Mucosa of rectum (tissue), 2 donors: ENCODE measurements at regions not wholly inside any gene's neighbourhood (a gene's known extent, or its start where the extent isn't known, plus 50 kb on each side); places are given as distances from the start of the nearest gene placed in this dataset.

Experiments used
- H3K27ac ChIP-seq, 2 donors: one replicate each; pipeline ENCODE4 v1.7.0; 2013; ENCODE audit warnings: inconsistent platforms in 2 of 2, low read depth in 2 of 2, low read length in 2 of 2
- H3K27me3 ChIP-seq, 2 donors: one replicate each; pipeline ENCODE4 v1.7.0; 2013; ENCODE audit warnings: low read length in 2 of 2; ENCODE audit not compliant: control insufficient read depth in 2 of 2, insufficient read depth in 2 of 2
- H3K36me3 ChIP-seq, 2 donors: one replicate each; pipeline ENCODE4 v1.7.0; 2013; ENCODE audit warnings: low read length in 2 of 2; ENCODE audit not compliant: control insufficient read depth in 2 of 2, insufficient read depth in 2 of 2
- H3K4me1 ChIP-seq, 2 donors: one replicate each; pipeline ENCODE4 v1.7.0; 2013; ENCODE audit warnings: low read length in 2 of 2, mild to moderate bottlenecking in 1 of 2; ENCODE audit not compliant: control insufficient read depth in 2 of 2, insufficient read depth in 2 of 2
- H3K4me3 ChIP-seq, 2 donors: one replicate each; pipeline ENCODE4 v1.7.0; 2013; ENCODE audit warnings: low read length in 2 of 2
- H3K9ac ChIP-seq, 2 donors: one replicate each; pipeline ENCODE4 v1.7.0; 2013; ENCODE audit warnings: low read length in 2 of 2, low read depth in 1 of 2, mild to moderate bottlenecking in 1 of 2
- H3K9me3 ChIP-seq, 2 donors: one replicate each; pipeline ENCODE4 v1.7.0; 2013; ENCODE audit warnings: low read length in 2 of 2; ENCODE audit not compliant: control insufficient read depth in 2 of 2
- donor health status: healthy.
- donor health status: Normal muscosa, but diverticular disease.

GRCh38 chr6:108751851-108752732 lies 96.1 kb upstream of the ARMC2 start:
- H3K36me3 ChIP-seq: no peaks in the 10 kb centered on the region
- no peak overlapping the region for H3K27ac ChIP-seq
- H3K4me3 ChIP-seq: no peak overlapping the region
- H3K9ac ChIP-seq: no peak overlapping the region
- no peaks in the 10 kb centered on the region for H3K9me3 ChIP-seq
- peaks cover 2 to 3% of the 10 kb centered on the region in 2 donors for H3K4me1 ChIP-seq
- H3K27me3 ChIP-seq: no peaks in the 10 kb centered on the region

- H3K27ac ChIP-seq: no peak overlapping the region
- no peak overlapping the region for H3K9ac ChIP-seq
- H3K4me1 ChIP-seq: no peaks in the 10 kb centered on the region
- H3K36me3 ChIP-seq: no peaks in the 10 kb centered on the region
- H3K9me3 ChIP-seq: no peaks in the 10 kb centered on the region
- H3K27me3 ChIP-seq: no peaks in the 10 kb centered on the region
- no peak overlapping the region for H3K4me3 ChIP-seq
These were observed 95.3 kb upstream of the ARMC2 start for GRCh38 chr6:108752733-108753590.

- Histone ChIP-seq H3K27me3 (no peaks in the 10 kb centered on the region), H3K4me3 (no peak overlapping the region), H3K9ac (peak overlapping the region in 1 of 2 donors; percentile 27), H3K36me3 (no peaks in the 10 kb centered on the region), H3K4me1 (no peaks in the 10 kb centered on the region), H3K9me3 (no peaks in the 10 kb centered on the region), H3K27ac (peak overlapping the region in 1 of 2 donors; percentile 59)
These were observed 92.7 kb upstream of the ARMC2 start for GRCh38 chr6:108755257-108756240.

DNA sequence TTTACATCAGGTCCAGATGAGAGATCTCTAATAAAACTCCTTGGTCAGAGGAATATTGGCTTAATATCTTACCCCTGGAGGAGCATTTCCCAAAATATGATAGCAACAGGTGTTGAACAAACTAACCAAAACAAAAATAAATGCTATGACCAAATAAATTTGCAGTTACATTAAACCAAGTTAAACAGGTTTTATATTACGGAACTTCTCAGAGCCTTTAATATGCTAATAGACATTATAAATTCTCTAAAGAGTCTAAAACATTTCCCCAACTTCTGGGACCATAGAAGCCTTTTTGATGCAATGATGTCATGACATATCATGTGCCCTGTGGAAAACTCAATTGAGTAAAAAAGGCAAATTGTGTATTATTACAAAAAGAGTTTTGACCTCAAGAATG lies 90.9 kb upstream of the ARMC2 start:
- Histone ChIP-seq H3K9me3 (no peaks in the 10 kb centered on the region), H3K4me3 (no peak overlapping the region), H3K27ac (no peak overlapping the region), H3K4me1 (no peaks in the 10 kb centered on the region), H3K36me3 (no peaks in the 10 kb centered on the region), H3K9ac (no peak overlapping the region), H3K27me3 (no peaks in the 10 kb centered on the region)

DNA sequence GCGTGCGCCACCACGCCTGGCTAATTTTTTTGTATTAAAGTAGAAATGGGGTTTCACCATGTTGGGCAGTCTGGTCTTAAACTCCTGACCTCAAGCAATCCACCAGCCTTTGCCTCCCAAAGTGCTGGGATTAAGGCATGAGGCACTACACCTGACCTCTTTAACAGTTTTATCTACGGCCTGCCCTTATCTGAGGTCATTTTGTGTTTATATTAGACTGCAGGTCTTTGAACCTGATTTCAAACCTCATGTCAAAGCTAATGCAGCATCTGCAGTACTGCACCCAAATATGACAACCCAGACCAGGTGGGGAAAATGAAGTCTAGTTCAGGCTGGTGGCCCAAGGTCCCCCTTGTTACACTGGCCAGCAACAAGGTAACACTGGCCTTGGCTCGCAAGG lies 89.3 kb upstream of the ARMC2 start:
- Histone ChIP-seq H3K4me3 (no peak overlapping the region), H3K4me1 (no peaks in the 10 kb centered on the region), H3K9ac (no peak overlapping the region), H3K27me3 (no peaks in the 10 kb centered on the region), H3K9me3 (no peaks in the 10 kb centered on the region), H3K36me3 (no peaks in the 10 kb centered on the region), H3K27ac (no peak overlapping the region)

DNA sequence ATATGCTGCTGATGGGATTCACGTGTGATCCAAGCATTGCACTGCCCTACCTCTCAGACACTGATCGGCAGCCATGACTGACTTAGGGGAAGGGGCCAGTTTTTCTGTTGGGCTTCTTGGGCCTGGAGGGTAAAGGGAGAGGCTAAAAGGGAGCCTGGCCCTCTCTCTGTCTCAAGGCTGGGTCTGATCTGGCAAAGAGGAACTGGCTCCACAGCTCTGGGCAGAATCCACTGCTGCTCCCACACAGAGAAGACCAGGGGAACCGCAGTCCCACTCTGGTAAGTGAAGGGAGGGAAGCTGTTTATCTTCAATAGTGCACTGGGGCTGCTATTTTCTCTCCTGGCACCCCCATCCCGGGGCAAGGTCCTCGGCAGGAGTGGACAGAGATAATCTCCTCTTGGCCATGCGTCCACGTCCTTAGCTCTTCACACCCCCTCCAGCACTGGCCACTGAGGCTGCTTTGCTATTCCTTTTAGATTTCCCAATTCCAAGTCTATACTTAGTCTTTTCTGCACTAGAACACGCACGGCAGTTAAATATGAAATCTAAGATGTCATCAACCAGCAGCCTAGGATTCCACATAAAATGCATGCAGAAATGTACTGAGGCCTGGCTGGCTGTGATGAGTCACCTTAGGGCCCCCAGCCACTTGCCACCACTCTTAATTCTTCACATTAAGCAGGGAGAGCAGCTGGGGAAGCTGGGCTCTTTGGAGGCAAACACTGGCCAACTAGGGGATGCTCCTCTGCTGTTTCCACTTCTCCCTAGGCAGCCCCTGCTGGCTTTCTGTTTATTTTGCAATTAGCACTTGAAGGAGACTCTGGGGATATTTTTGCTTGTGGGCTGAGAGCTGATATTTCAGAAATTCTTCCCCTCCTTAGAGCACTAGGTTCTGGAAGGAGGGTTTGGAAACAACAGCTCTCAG lies 87.8 kb upstream of the ARMC2 start:
- H3K9ac ChIP-seq: no peak overlapping the region
- H3K36me3 ChIP-seq: no peaks in the 10 kb centered on the region
- no peak overlapping the region for H3K27ac ChIP-seq
- H3K4me1 ChIP-seq: peaks cover 0 to 4% of the 10 kb centered on the region in 2 donors
- no peaks in the 10 kb centered on the region for H3K9me3 ChIP-seq
- no peaks in the 10 kb centered on the region for H3K27me3 ChIP-seq
- no peak overlapping the region for H3K4me3 ChIP-seq

- H3K4me3 ChIP-seq: no peak overlapping the region
- peaks cover 2 to 4% of the 10 kb centered on the region in 2 donors for H3K4me1 ChIP-seq
- no peaks in the 10 kb centered on the region for H3K27me3 ChIP-seq
- no peaks in the 10 kb centered on the region for H3K36me3 ChIP-seq
- H3K27ac ChIP-seq: no peak overlapping the region
- no peak overlapping the region for H3K9ac ChIP-seq
- H3K9me3 ChIP-seq: no peaks in the 10 kb centered on the region
These were observed 85.8 kb upstream of the ARMC2 start for GRCh38 chr6:108762394-108762793.

DNA sequence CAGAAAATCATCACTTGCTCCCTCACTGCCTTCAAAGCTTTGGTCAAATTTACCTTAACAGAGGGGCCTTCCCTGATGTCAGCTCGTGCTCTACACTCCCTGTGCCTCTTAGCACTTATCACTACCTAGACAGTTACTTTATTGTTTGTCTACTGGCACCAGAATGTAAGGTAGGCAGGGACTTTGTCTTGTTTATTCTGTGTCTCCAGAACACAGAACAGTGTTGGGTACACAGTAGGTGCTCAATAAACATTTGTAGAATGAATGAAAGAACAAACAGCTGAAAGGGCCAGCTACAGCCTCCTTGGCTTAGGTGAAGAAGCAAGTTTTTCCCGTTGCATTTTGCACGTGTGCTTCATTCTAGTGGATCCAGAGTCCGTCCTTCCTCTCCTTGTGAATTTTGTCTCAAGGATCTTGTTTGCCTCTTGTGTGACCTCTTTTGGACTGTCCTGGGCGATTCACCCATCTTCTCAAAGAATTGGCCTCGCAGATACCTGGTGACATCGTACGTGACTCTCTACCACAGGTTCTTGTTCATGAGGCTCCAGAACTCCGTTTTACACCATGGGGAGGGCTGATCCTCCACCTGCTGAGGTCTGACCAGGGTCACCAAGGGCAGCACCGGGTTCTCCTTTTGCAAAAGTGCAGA lies 84.2 kb upstream of the ARMC2 start:
- Histone ChIP-seq H3K27me3 (no peaks in the 10 kb centered on the region), H3K36me3 (no peaks in the 10 kb centered on the region), H3K9me3 (no peaks in the 10 kb centered on the region), H3K27ac (no peak overlapping the region), H3K4me3 (no peak overlapping the region), H3K4me1 (peaks cover 4 to 8% of the 10 kb centered on the region in 2 donors), H3K9ac (no peak overlapping the region)
